A673 (cell line): ENCODE measurements at regions not wholly inside any gene's neighbourhood (a gene's known extent, or its start where the extent isn't known, plus 50 kb on each side); places are given as distances from the start of the nearest gene placed in this dataset.

Experiments used
- EZH2 ChIP-seq: fragments of 200-600 bp; sonication (generic); IDR thresholded peaks from 2 replicates; pipeline ENCODE4 v1.6.1; 2017; ENCODE audit warnings: borderline replicate concordance, low read depth, mild to moderate bottlenecking, mixed read lengths, antibody characterized with exemption, low read length; ENCODE audit not compliant: poor library complexity, severe bottlenecking
- TF ChIP-seq, protein P1 (sequence below): fragments of 300-800, 200-600 bp; sonication (generic); conservative IDR thresholded peaks from 2 replicates; pipeline ENCODE4 v1.5.1; 2017; ENCODE audit warnings: low read depth, mild to moderate bottlenecking, antibody characterized with exemption, low read length, moderate library complexity, mixed read lengths

DNA sequence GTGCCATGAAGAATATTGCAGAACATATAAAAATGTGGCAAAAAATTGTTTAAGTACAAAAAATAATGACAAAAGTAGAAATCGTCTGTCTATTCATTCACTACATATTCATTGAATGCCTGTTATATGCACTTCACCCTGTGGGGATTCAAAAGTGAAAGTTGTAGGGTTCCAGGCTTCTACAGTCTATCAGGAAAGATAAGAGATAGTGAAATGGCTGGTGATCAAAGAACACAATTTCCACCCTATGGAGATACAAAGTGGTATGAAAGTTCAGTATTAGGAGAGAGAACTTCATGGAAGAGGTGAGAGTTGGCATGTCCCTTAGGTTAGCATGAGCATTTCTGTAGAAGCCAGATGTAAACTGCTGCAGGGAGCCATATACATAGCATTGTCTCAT is 127.0 kb upstream of the PMFBP1 start:
- TF ChIP-seq, protein P1, sequence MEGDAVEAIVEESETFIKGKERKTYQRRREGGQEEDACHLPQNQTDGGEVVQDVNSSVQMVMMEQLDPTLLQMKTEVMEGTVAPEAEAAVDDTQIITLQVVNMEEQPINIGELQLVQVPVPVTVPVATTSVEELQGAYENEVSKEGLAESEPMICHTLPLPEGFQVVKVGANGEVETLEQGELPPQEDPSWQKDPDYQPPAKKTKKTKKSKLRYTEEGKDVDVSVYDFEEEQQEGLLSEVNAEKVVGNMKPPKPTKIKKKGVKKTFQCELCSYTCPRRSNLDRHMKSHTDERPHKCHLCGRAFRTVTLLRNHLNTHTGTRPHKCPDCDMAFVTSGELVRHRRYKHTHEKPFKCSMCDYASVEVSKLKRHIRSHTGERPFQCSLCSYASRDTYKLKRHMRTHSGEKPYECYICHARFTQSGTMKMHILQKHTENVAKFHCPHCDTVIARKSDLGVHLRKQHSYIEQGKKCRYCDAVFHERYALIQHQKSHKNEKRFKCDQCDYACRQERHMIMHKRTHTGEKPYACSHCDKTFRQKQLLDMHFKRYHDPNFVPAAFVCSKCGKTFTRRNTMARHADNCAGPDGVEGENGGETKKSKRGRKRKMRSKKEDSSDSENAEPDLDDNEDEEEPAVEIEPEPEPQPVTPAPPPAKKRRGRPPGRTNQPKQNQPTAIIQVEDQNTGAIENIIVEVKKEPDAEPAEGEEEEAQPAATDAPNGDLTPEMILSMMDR, result no peak
- no peak for TF ChIP-seq EZH2
